ENCODE measurements at regions not wholly inside any gene's neighbourhood (a gene's known extent, or its start where the extent isn't known, plus 50 kb on each side); places are given as distances from the start of the nearest gene placed in this dataset.

DNA sequence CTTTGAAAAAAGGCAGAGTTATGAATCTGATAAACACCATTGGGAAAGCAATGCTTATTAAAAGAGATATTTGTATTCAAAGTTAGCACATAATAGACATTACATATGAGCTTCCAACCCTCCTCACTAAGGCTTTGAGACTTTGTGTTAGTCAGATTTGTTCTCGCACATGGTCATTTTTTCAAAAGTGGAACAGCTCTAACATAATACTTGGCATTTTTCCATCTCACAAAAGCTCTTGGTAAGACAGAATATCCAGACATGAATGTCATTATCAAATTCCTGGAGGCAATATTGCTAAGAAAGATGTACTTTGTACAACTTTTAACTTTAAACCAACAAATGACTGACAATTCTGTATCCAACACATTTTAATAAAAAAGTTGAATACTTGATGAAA is 292.4 kb upstream of the SMIM30 start:
- WGBS, result 100% methylated on average over 1 of the region's 1 CpG
- Histone ChIP-seq H3K27ac (ENCODE audit: low read depth, low read length) (no peak overlapping the region), H3K36me3 (ENCODE audit: insufficient read depth, low read length) (no peaks in the 10 kb centered on the region), H3K9me3 (ENCODE audit: insufficient read depth, low read depth, low read length) (no peaks in the 10 kb centered on the region), H3K27me3 (ENCODE audit: insufficient read depth, low read length) (no peaks in the 10 kb centered on the region), H3K4me1 (ENCODE audit: insufficient read depth, low read length) (no peaks in the 10 kb centered on the region), H3K9ac (ENCODE audit: low read depth, low read length) (no peak overlapping the region), H3K4me3 (ENCODE audit: low read length) (no peak overlapping the region)

GRCh38 chr7:113408999-113409398 is 290.6 kb upstream of the SMIM30 start:
- Histone ChIP-seq H3K9me3 (ENCODE audit: insufficient read depth, low read depth, low read length) (no peaks in the 10 kb centered on the region), H3K36me3 (ENCODE audit: insufficient read depth, low read length) (no peaks in the 10 kb centered on the region), H3K4me3 (ENCODE audit: low read length) (no peak overlapping the region), H3K27ac (ENCODE audit: low read depth, low read length) (no peak overlapping the region), H3K9ac (ENCODE audit: low read depth, low read length) (no peak overlapping the region), H3K4me1 (ENCODE audit: insufficient read depth, low read length) (no peaks in the 10 kb centered on the region), H3K27me3 (ENCODE audit: insufficient read depth, low read length) (no peaks in the 10 kb centered on the region)
- WGBS, result 84% methylated on average over 1 of the region's 1 CpG

- WGBS, result 87% methylated on average over 3 of the region's 4 CpGs
- Histone ChIP-seq H3K9ac (ENCODE audit: low read depth, low read length) (no peak overlapping the region), H3K36me3 (ENCODE audit: insufficient read depth, low read length) (no peaks in the 10 kb centered on the region)
Measured at GRCh38 chr7:113405296-113406056, 287.1 kb upstream of the SMIM30 start.

GRCh38 chr7:113404245-113404644 is 285.9 kb upstream of the SMIM30 start:
- Histone ChIP-seq H3K4me3 (ENCODE audit: low read length) (no peak overlapping the region), H3K27me3 (ENCODE audit: insufficient read depth, low read length) (no peaks in the 10 kb centered on the region), H3K27ac (ENCODE audit: low read depth, low read length) (no peak overlapping the region), H3K9me3 (ENCODE audit: insufficient read depth, low read depth, low read length) (no peaks in the 10 kb centered on the region), H3K36me3 (ENCODE audit: insufficient read depth, low read length) (no peaks in the 10 kb centered on the region), H3K4me1 (ENCODE audit: insufficient read depth, low read length) (no peaks in the 10 kb centered on the region), H3K9ac (ENCODE audit: low read depth, low read length) (no peak overlapping the region)
- WGBS, result 55% methylated on average over 8 of the region's 8 CpGs

More at GRCh38 chr7:113405296-113406056, 287.1 kb upstream of the SMIM30 start:
- no peak overlapping the region for H3K27ac ChIP-seq (ENCODE audit: low read depth, low read length)
- no peaks in the 10 kb centered on the region for H3K9me3 ChIP-seq (ENCODE audit: insufficient read depth, low read depth, low read length)
- H3K27me3 ChIP-seq (ENCODE audit: insufficient read depth, low read length), result no peaks in the 10 kb centered on the region
- H3K4me3 ChIP-seq (ENCODE audit: low read length), result no peak overlapping the region
- H3K4me1 ChIP-seq (ENCODE audit: insufficient read depth, low read length), result no peaks in the 10 kb centered on the region

GRCh38 chr7:113402482-113402881 is 284.1 kb upstream of the SMIM30 start:
- H3K27ac ChIP-seq (ENCODE audit: low read depth, low read length), result no peak overlapping the region
- no peaks in the 10 kb centered on the region for H3K4me1 ChIP-seq (ENCODE audit: insufficient read depth, low read length)
- H3K27me3 ChIP-seq (ENCODE audit: insufficient read depth, low read length), result no peaks in the 10 kb centered on the region
- H3K9me3 ChIP-seq (ENCODE audit: insufficient read depth, low read depth, low read length), result no peaks in the 10 kb centered on the region
- H3K4me3 ChIP-seq (ENCODE audit: low read length), result no peak overlapping the region
- no peak overlapping the region for H3K9ac ChIP-seq (ENCODE audit: low read depth, low read length)
- no peaks in the 10 kb centered on the region for H3K36me3 ChIP-seq (ENCODE audit: insufficient read depth, low read length)

- Histone ChIP-seq H3K4me1 (ENCODE audit: insufficient read depth, low read length) (no peaks in the 10 kb centered on the region), H3K27me3 (ENCODE audit: insufficient read depth, low read length) (no peaks in the 10 kb centered on the region), H3K27ac (ENCODE audit: low read depth, low read length) (no peak overlapping the region), H3K4me3 (ENCODE audit: low read length) (no peak overlapping the region), H3K9me3 (ENCODE audit: insufficient read depth, low read depth, low read length) (no peaks in the 10 kb centered on the region), H3K36me3 (ENCODE audit: insufficient read depth, low read length) (no peaks in the 10 kb centered on the region), H3K9ac (ENCODE audit: low read depth, low read length) (no peak overlapping the region)
- 89% methylated on average over 2 of the region's 2 CpGs for WGBS
Measured at GRCh38 chr7:113402005-113402404, 283.7 kb upstream of the SMIM30 start.

DNA sequence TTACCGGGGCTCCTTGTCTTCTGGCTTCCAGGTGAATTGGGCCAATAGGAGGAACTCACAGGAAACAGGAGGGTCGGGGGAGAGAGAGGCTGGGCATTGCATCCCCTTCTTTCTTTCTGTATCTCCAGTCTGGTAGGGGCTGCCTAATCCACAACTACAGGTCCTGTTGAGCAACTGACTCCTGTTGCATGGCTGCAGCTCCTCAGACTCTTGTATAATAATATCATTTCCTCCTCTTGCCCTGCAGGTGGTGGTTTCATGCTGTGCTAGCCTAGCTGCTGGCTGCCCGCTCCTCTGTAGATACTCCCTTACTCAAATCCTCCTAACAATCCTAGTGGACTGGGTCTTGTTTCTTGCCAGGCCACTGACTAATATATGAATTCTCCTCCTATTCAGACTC is 276.5 kb upstream of the SMIM30 start:
- peaks cover 33% of the 10 kb centered on the region for H3K4me1 ChIP-seq (ENCODE audit: insufficient read depth, low read length)
- no peak overlapping the region for H3K27ac ChIP-seq (ENCODE audit: low read depth, low read length)
- 11% methylated on average over 3 of the region's 3 CpGs for WGBS
- no peaks in the 10 kb centered on the region for H3K27me3 ChIP-seq (ENCODE audit: insufficient read depth, low read length)
- no peaks in the 10 kb centered on the region for H3K9me3 ChIP-seq (ENCODE audit: insufficient read depth, low read depth, low read length)
- no peak overlapping the region for H3K9ac ChIP-seq (ENCODE audit: low read depth, low read length)
- no peaks in the 10 kb centered on the region for H3K36me3 ChIP-seq (ENCODE audit: insufficient read depth, low read length)
- H3K4me3 ChIP-seq (ENCODE audit: low read length), result no peak overlapping the region

- WGBS, result 79% methylated on average over 2 of the region's 2 CpGs
Measured at GRCh38 chr7:113392841-113393540, 274.6 kb upstream of the SMIM30 start.

GRCh38 chr7:113392421-113392820 is 274.1 kb upstream of the SMIM30 start:
- WGBS, result 92% methylated on average over 5 of the region's 6 CpGs
- Histone ChIP-seq H3K9ac (ENCODE audit: low read depth, low read length) (no peak overlapping the region), H3K36me3 (ENCODE audit: insufficient read depth, low read length) (no peaks in the 10 kb centered on the region), H3K27me3 (ENCODE audit: insufficient read depth, low read length) (no peaks in the 10 kb centered on the region), H3K4me3 (ENCODE audit: low read length) (no peak overlapping the region), H3K4me1 (ENCODE audit: insufficient read depth, low read length) (peaks cover 33% of the 10 kb centered on the region), H3K27ac (ENCODE audit: low read depth, low read length) (no peak overlapping the region), H3K9me3 (ENCODE audit: insufficient read depth, low read depth, low read length) (peaks cover 9% of the 10 kb centered on the region; the same call in 1 of the 2 replicates)

More at GRCh38 chr7:113392841-113393540, 274.6 kb upstream of the SMIM30 start:
- peaks cover 9% of the 10 kb centered on the region; the same call in 1 of the 2 replicates for H3K9me3 ChIP-seq (ENCODE audit: insufficient read depth, low read depth, low read length)
- H3K4me1 ChIP-seq (ENCODE audit: insufficient read depth, low read length), result peaks cover 33% of the 10 kb centered on the region
- H3K9ac ChIP-seq (ENCODE audit: low read depth, low read length), result no peak overlapping the region
- H3K27ac ChIP-seq (ENCODE audit: low read depth, low read length), result no peak overlapping the region
- H3K36me3 ChIP-seq (ENCODE audit: insufficient read depth, low read length), result no peaks in the 10 kb centered on the region
- H3K27me3 ChIP-seq (ENCODE audit: insufficient read depth, low read length), result no peaks in the 10 kb centered on the region
- no peak overlapping the region for H3K4me3 ChIP-seq (ENCODE audit: low read length)

GRCh38 chr7:113389112-113389646 is 270.8 kb upstream of the SMIM30 start:
- no peak overlapping the region for H3K4me3 ChIP-seq (ENCODE audit: low read length)
- 80% methylated on average over 1 of the region's 2 CpGs for WGBS
- H3K36me3 ChIP-seq (ENCODE audit: insufficient read depth, low read length), result no peaks in the 10 kb centered on the region
- H3K27me3 ChIP-seq (ENCODE audit: insufficient read depth, low read length), result no peaks in the 10 kb centered on the region
- H3K9ac ChIP-seq (ENCODE audit: low read depth, low read length), result no peak overlapping the region
- no peak overlapping the region for H3K27ac ChIP-seq (ENCODE audit: low read depth, low read length)
- peaks cover 20% of the 10 kb centered on the region for H3K4me1 ChIP-seq (ENCODE audit: insufficient read depth, low read length)
- peaks cover 9% of the 10 kb centered on the region; the same call in 1 of the 2 replicates for H3K9me3 ChIP-seq (ENCODE audit: insufficient read depth, low read depth, low read length)

DNA sequence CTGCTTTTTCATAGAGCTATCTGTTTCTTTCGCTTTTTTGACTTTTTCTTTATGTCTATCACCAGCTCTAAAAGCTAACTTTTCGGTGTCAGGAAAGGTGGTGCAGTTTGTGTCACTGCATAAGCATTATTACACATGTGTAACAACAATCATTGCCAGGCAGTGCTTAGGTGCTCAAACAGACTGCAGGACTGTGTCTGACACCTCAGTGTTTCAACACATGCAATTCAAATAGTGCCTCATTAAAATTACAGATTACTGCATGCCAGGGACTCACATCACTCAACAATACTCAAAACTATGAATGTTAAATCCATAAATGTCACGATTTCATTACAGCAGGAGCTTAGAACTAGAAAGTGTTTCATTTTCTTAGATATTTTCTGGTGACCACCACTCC is 265.3 kb upstream of the SMIM30 start:
- Histone ChIP-seq H3K4me1 (ENCODE audit: insufficient read depth, low read length) (no peaks in the 10 kb centered on the region), H3K9ac (ENCODE audit: low read depth, low read length) (no peak overlapping the region), H3K9me3 (ENCODE audit: insufficient read depth, low read depth, low read length) (no peaks in the 10 kb centered on the region), H3K27ac (ENCODE audit: low read depth, low read length) (no peak overlapping the region), H3K4me3 (ENCODE audit: low read length) (no peak overlapping the region), H3K36me3 (ENCODE audit: insufficient read depth, low read length) (no peaks in the 10 kb centered on the region), H3K27me3 (ENCODE audit: insufficient read depth, low read length) (peaks cover 13% of the 10 kb centered on the region)
- WGBS, result 90% methylated on average over 3 of the region's 3 CpGs
